PFSK-1 (cell line): ENCODE measurements at regions not wholly inside any gene's neighbourhood (a gene's known extent, or its start where the extent isn't known, plus 50 kb on each side); places are given as distances from the start of the nearest gene placed in this dataset.

ENCODE experiments used
- FOXP2 ChIP-seq: optimal IDR thresholded peaks from 2 replicates; pipeline ENCODE3; 2011; ENCODE audit warnings: borderline replicate concordance, control low read depth, inconsistent platforms; ENCODE audit not compliant: insufficient read depth; ENCODE audit errors: extremely low read length, extremely low read depth
- POLR2AphosphoS5 ChIP-seq: IDR thresholded peaks from 2 replicates; pipeline ENCODE4 v1.6.1; 2012; ENCODE audit warnings: low read depth, mild to moderate bottlenecking, control low read depth, low read length, moderate library complexity
- REST ChIP-seq, 2 experiments: IDR thresholded peaks; 2 replicates each; pipeline versions ENCODE4 v1.6.1 to v1.8.0; 2011 to 2012; ENCODE audit warnings: low read depth in 2 of 2, low read length in 2 of 2, control low read depth in 1 of 2, inconsistent platforms in 1 of 2, mild to moderate bottlenecking in 1 of 2, moderate library complexity in 1 of 2; ENCODE audit not compliant: insufficient read depth in 1 of 2
- SIN3A ChIP-seq: IDR thresholded peaks from 2 replicates; pipeline ENCODE4 v1.6.1; 2012; ENCODE audit warnings: mild to moderate bottlenecking, low read length, moderate library complexity, borderline replicate concordance; ENCODE audit not compliant: insufficient read depth
- TAF1 ChIP-seq: IDR thresholded peaks from 2 replicates; pipeline ENCODE4 v1.6.1; 2012; ENCODE audit warnings: low read length, control low read depth, borderline replicate concordance; ENCODE audit not compliant: insufficient read depth

DNA sequence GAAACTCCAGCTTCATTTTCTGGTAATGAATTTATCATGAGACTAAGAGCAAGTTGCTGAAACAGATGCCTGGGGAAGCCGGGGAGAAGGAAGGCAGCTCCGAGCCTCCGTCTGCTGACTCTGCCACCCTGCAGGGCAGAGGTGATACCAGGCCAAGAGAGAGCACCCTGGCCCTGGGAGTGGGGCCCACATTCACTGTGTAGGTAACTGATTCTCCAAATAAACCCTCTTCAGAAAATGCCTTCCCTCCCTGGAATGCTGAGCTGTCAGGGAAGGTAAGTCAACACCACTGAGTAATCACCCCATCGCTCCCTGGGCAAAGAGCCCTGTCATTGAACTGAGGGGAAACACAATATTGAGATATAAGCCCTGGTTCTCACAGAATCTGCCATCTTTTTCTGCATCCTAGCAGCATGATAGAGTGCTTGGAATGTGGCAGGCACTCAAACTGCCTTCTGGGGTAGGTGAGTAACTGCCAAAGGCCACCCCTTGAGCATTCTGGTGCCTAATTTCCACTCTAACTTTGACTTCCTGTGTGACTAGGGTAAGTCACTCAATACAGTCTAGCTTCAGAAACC lies 147.6 kb downstream of the SPATA19 start:
- TF ChIP-seq TAF1 (no peak), FOXP2 (no peak), SIN3A (no peak), REST (IDR thresholded peaks at IDR 0.05; ENCODE audit: insufficient read depth in 1 of 2, low read depth in 2 of 2, low read length in 2 of 2) (no peak), POLR2AphosphoS5 (no peak)

DNA sequence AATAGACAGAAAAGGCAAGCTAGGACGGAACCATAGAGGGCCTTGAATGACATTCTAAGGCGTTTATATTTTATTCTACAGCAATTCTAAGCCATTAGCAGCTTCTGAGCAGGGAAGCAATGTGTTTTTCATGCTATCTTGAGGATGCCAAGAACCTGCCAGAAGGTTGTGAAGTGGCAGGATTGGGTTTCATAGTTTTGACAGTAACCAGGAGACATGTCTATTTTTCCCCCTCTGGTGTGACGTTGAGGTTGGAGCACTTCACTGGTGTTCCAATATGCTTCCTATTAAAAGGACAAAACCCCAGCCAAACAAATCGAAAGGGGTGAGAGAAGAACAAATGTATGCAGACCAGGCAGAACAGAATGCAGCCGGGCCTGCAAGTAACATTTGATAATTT lies 148.2 kb downstream of the SPATA19 start:
- TF ChIP-seq SIN3A (no peak), FOXP2 (no peak), POLR2AphosphoS5 (no peak), TAF1 (no peak), REST (IDR thresholded peaks at IDR 0.05; ENCODE audit: insufficient read depth in 1 of 2, low read depth in 2 of 2, low read length in 2 of 2) (no peak)

DNA sequence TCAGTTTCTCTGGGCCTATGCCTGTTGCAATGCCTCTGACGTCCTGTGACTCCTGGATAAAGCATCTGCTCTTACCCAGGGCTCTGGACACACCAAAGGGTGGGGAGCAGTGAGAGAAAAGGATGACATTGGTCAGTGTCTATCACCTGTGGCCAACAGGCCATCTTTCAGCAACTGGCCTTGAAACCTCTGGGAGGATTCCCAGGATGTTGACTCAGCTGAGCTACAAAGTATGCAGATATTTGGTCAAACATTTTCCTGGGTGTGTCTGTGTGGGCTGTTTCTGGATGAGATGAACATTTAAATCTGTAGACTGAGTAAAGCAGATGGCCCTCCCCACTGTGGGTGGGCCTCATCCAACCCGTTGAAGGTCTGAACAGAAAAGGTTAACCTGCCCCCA lies 149.9 kb downstream of the SPATA19 start:
- no peak for TF ChIP-seq FOXP2
- no peak for TF ChIP-seq TAF1
- TF ChIP-seq POLR2AphosphoS5: no peak
- TF ChIP-seq SIN3A: no peak
- TF ChIP-seq REST (IDR thresholded peaks at IDR 0.05; ENCODE audit: insufficient read depth in 1 of 2, low read depth in 2 of 2, low read length in 2 of 2): no peak

DNA sequence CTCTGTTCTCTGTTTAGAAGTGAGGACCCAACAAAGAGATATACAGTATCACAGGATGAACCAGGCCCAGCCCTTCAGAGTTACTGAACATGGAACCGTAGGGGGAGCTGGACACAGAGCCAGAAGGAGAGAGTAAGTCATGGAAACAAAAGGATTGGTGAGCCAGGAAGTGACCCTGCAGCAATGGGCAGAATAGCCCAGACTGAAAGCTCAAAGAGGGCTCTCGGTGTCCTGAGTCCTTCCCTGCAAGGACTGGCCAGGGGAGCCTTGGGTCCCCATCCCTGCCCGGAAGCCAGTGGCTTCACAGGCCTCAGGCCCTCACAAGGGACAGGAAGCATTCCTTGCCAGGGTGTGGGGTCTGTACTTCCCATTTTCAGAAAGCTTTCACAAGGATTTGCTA lies 150.6 kb downstream of the SPATA19 start:
- no peak for TF ChIP-seq SIN3A
- TF ChIP-seq FOXP2: no peak
- TF ChIP-seq REST (IDR thresholded peaks at IDR 0.05; ENCODE audit: insufficient read depth in 1 of 2, low read depth in 2 of 2, low read length in 2 of 2): no peak
- no peak for TF ChIP-seq POLR2AphosphoS5
- no peak for TF ChIP-seq TAF1

DNA sequence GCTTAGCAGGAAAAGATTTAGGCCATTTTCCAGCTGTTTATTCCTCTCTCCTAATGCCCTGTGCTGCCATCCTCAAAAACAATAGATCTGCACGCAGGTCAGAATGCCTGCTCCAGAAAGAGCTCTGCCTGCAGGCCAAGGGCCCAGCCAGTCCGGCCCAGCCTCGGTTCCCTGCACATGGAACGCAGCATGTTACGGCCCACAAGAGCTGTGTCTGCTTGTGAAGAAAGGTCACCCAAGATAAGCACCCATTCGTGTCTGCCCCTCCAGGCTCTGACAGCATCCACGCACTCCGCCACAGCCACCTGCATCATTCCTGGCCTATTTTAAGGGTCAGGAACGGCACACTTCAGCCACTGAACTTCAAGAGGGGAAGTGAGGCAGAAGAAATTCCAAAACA lies 152.2 kb downstream of the SPATA19 start:
- TF ChIP-seq POLR2AphosphoS5 (no peak), TAF1 (no peak), REST (IDR thresholded peaks at IDR 0.05; ENCODE audit: insufficient read depth in 1 of 2, low read depth in 2 of 2, low read length in 2 of 2) (no peak), SIN3A (no peak), FOXP2 (no peak)
